ENCODE measurements at regions not wholly inside any gene's neighbourhood (a gene's known extent, or its start where the extent isn't known, plus 50 kb on each side); places are given as distances from the start of the nearest gene placed in this dataset.

DNA sequence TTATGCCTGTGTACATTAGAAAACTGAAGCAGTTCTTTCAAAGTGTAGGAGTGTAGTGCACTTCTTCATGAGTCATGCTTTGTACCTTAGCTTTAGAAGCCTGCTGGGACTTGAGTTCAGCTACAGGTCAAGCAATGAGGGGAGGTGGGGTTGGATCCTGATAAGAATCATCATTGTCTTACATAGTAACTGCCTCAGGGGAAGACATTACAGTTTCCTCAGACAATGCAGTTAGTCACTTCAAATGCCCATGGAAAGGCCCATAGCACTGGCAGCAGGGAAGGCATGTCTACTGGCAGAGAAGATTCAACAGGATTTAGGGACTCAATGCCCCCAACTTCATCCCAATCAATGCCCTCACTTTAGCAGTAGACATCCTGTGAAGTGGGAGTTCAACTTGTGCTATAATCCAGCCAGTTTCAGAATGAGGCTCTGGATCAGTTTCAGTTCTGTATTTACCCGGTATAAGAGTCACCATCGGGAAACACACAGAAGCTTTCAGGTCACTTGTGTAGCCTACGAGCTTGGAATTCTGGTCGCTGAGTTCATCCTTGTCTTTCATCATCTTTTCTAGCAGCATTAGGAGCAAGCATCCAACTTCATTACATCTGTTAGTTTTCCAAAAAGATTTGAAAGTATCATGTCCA is 1216.5 kb downstream of the RAPGEF2 start:
- TF ChIP-seq, protein P1, sequence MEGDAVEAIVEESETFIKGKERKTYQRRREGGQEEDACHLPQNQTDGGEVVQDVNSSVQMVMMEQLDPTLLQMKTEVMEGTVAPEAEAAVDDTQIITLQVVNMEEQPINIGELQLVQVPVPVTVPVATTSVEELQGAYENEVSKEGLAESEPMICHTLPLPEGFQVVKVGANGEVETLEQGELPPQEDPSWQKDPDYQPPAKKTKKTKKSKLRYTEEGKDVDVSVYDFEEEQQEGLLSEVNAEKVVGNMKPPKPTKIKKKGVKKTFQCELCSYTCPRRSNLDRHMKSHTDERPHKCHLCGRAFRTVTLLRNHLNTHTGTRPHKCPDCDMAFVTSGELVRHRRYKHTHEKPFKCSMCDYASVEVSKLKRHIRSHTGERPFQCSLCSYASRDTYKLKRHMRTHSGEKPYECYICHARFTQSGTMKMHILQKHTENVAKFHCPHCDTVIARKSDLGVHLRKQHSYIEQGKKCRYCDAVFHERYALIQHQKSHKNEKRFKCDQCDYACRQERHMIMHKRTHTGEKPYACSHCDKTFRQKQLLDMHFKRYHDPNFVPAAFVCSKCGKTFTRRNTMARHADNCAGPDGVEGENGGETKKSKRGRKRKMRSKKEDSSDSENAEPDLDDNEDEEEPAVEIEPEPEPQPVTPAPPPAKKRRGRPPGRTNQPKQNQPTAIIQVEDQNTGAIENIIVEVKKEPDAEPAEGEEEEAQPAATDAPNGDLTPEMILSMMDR (IDR thresholded peaks at IDR 0.05; ENCODE audit: low read depth, low read length), result no peak
- no peak for TF ChIP-seq EZH2phosphoT487 (IDR thresholded peaks at IDR 0.05; ENCODE audit: low read depth)

All from OCI-LY3 (cell line).